Trophoblast cell (in vitro differentiated cells and primary cell): ENCODE measurements at regions not wholly inside any gene's neighbourhood (a gene's known extent, or its start where the extent isn't known, plus 50 kb on each side); places are given as distances from the start of the nearest gene placed in this dataset.

ENCODE experiments used
- DNase-seq, 2 donors: peaks; one replicate each; pipeline ENCODE4 v3.0.0-alpha.2; 2016
- H2AFZ ChIP-seq: 2 replicates; pipeline ENCODE4 v1.6.1; 2013; ENCODE audit warnings: low read length, moderate library complexity, mild to moderate bottlenecking; ENCODE audit not compliant: insufficient read depth, poor library complexity
- H2AK5ac ChIP-seq: 2 replicates; pipeline ENCODE4 v1.6.1; 2013; ENCODE audit warnings: mild to moderate bottlenecking, low read length
- H2BK120ac ChIP-seq: 2 replicates; pipeline ENCODE4 v1.6.1; 2013; ENCODE audit warnings: low read length, mild to moderate bottlenecking, moderate library complexity; ENCODE audit not compliant: insufficient read depth, poor library complexity
- H2BK12ac ChIP-seq: 2 replicates; pipeline ENCODE4 v1.6.1; 2013; ENCODE audit warnings: mild to moderate bottlenecking, low read length, moderate library complexity
- H2BK5ac ChIP-seq: 2 replicates; pipeline ENCODE4 v1.6.1; 2013; ENCODE audit warnings: low read length, low read depth, moderate library complexity, mild to moderate bottlenecking; ENCODE audit not compliant: poor library complexity
- H3K14ac ChIP-seq: 2 replicates; pipeline ENCODE4 v1.6.1; 2013; ENCODE audit warnings: mild to moderate bottlenecking, low read length
- H3K18ac ChIP-seq: 2 replicates; pipeline ENCODE4 v1.6.1; 2013; ENCODE audit warnings: mild to moderate bottlenecking, low read length
- H3K23ac ChIP-seq: 2 replicates; pipeline ENCODE4 v1.6.1; 2013; ENCODE audit warnings: low read length
- H3K27ac ChIP-seq: 2 replicates; pipeline ENCODE4 v1.5.1; 2013; ENCODE audit warnings: low read depth, mild to moderate bottlenecking, inconsistent platforms, low read length, moderate library complexity
- H3K27me3 ChIP-seq: 2 replicates; pipeline ENCODE4 v1.6.1; 2013; ENCODE audit warnings: inconsistent platforms, mild to moderate bottlenecking, low read length, moderate library complexity; ENCODE audit not compliant: insufficient read depth
- H3K36me3 ChIP-seq, 2 experiments: 1 replicate in 1 of 2; 2 replicates in 1 of 2; pipeline ENCODE4 v1.6.1; 2013; ENCODE audit warnings: low read length in 2 of 2, mild to moderate bottlenecking in 2 of 2, moderate library complexity in 1 of 2; ENCODE audit not compliant: insufficient read depth in 2 of 2, control insufficient read depth in 1 of 2
- H3K4ac ChIP-seq: 2 replicates; pipeline ENCODE4 v1.6.1; 2013; ENCODE audit warnings: low read depth, mild to moderate bottlenecking, low read length, moderate library complexity
- H3K4me1 ChIP-seq, 2 experiments: 1 replicate in 1 of 2; 2 replicates in 1 of 2; pipeline ENCODE4 v1.6.1; 2013; ENCODE audit warnings: low read length in 2 of 2, mild to moderate bottlenecking in 2 of 2, moderate library complexity in 1 of 2; ENCODE audit not compliant: insufficient read depth in 2 of 2, control insufficient read depth in 1 of 2
- H3K4me2 ChIP-seq: 2 replicates; pipeline ENCODE4 v1.6.1; 2013; ENCODE audit warnings: inconsistent platforms, mild to moderate bottlenecking, low read length, moderate library complexity
- H3K4me3 ChIP-seq: 2 replicates; pipeline ENCODE4 v1.5.1; 2013; ENCODE audit warnings: mild to moderate bottlenecking, low read depth, low read length, inconsistent platforms
- H3K79me1 ChIP-seq: one replicate; pipeline ENCODE4 v1.6.1; 2013; ENCODE audit warnings: low read length
- H3K79me2 ChIP-seq: 2 replicates; pipeline ENCODE4 v1.6.1; 2013; ENCODE audit warnings: low read length, mild to moderate bottlenecking; ENCODE audit not compliant: control insufficient read depth, insufficient read depth, poor library complexity
- H3K9ac ChIP-seq: 2 replicates; pipeline ENCODE4 v1.6.1; 2013; ENCODE audit warnings: mild to moderate bottlenecking, low read length
- H3K9me3 ChIP-seq: 2 replicates; pipeline ENCODE4 v1.6.1; 2013; ENCODE audit warnings: low read depth, mild to moderate bottlenecking, control low read depth, inconsistent platforms, low read length; ENCODE audit not compliant: insufficient read depth
- H4K12ac ChIP-seq: 2 replicates; pipeline ENCODE4 v1.6.1; 2013; ENCODE audit warnings: low read depth, mild to moderate bottlenecking, low read length, moderate library complexity
- H4K8ac ChIP-seq: 2 replicates; pipeline ENCODE4 v1.6.1; 2013; ENCODE audit warnings: low read depth, mild to moderate bottlenecking, low read length, moderate library complexity
- H4K91ac ChIP-seq: one replicate; pipeline ENCODE4 v1.6.1; 2013; ENCODE audit warnings: low read depth, mild to moderate bottlenecking, low read length, moderate library complexity
- WGBS: extraction: QIAGEN DNeasy Blood & Tissue Kit; methylation state at CpG from one replicate; pipeline ENCODE4 v1.1.7; 2013; ENCODE audit warnings: missing lambda C conversion rate; ENCODE audit not compliant: insufficient read length, insufficient coverage; ENCODE audit errors: extremely low coverage; 5-methylcytosine and 5-hydroxymethylcytosine counted together

DNA sequence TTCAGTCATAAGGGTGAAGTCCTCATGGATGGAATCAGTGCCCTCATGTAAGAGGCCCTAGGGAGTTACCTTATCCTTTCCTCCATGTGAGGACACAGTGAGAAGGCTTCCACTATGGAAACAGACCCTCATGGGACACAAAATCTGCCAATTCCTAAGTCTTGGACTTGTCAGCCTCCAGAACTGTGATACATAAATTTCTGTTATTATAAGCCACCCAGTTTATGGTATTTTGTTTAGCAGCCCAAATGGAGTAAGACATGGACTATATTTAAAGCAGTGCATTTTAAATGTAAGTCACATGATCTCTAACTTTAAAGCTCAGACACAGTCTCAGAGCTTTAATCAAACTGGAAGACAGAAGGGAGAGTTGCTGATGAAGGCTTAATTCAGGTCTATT, 619.8 kb upstream of the CHORDC1 start:
- Histone ChIP-seq H3K23ac (no peak overlapping the region), H3K4me1 (no peaks in the 10 kb centered on the region), H3K4me3 (no peak overlapping the region), H3K14ac (no peak overlapping the region), H3K27ac (no peak overlapping the region), H3K9ac (no peak overlapping the region), H3K18ac (no peak overlapping the region), H2AFZ (no peak overlapping the region), H4K91ac (no peak overlapping the region), H2BK12ac (no peak overlapping the region), H3K36me3 (no peaks in the 10 kb centered on the region), H3K9me3 (no peaks in the 10 kb centered on the region), H3K4me2 (no peak overlapping the region), H2BK5ac (no peak overlapping the region), H3K27me3 (no peaks in the 10 kb centered on the region), H4K12ac (no peak overlapping the region), H4K8ac (no peak overlapping the region), H3K79me2 (no peaks in the 10 kb centered on the region), H3K79me1 (no peaks in the 10 kb centered on the region), H3K4ac (no peak overlapping the region), H2BK120ac (no peak overlapping the region), H2AK5ac (no peak overlapping the region)
- no peak for DNase-seq

- DNase-seq = peak in 1 of 2 donors; percentile 79
- H3K27me3 ChIP-seq = no peaks in the 10 kb centered on the region
- no peak overlapping the region for H2BK5ac ChIP-seq
- no peak overlapping the region for H4K91ac ChIP-seq
- no peaks in the 10 kb centered on the region for H3K4me1 ChIP-seq
- H3K79me2 ChIP-seq = no peaks in the 10 kb centered on the region
- no peaks in the 10 kb centered on the region for H3K36me3 ChIP-seq
- no peaks in the 10 kb centered on the region for H3K79me1 ChIP-seq
- no CpG with 5 or more reads among the region's 2 CpGs for WGBS
- no peak overlapping the region for H2AK5ac ChIP-seq
- H2BK120ac ChIP-seq = no peak overlapping the region
- H2BK12ac ChIP-seq = no peak overlapping the region
- H3K9me3 ChIP-seq = no peaks in the 10 kb centered on the region
- no peak overlapping the region for H4K12ac ChIP-seq
- no peak overlapping the region for H3K23ac ChIP-seq
- no peak overlapping the region for H3K4me2 ChIP-seq
- no peak overlapping the region for H3K18ac ChIP-seq
- H3K4ac ChIP-seq = no peak overlapping the region
- no peak overlapping the region for H3K4me3 ChIP-seq
- no peak overlapping the region for H3K27ac ChIP-seq
- H3K9ac ChIP-seq = no peak overlapping the region
- no peak overlapping the region for H4K8ac ChIP-seq
- no peak overlapping the region for H3K14ac ChIP-seq
- no peak overlapping the region for H2AFZ ChIP-seq
Measured at GRCh38 chr11:90840071-90840470, 617.2 kb upstream of the CHORDC1 start.

GRCh38 chr11:90836031-90836430, 613.2 kb upstream of the CHORDC1 start:
- H3K9me3 ChIP-seq = no peaks in the 10 kb centered on the region
- no peak overlapping the region for H2BK12ac ChIP-seq
- H3K23ac ChIP-seq = no peak overlapping the region
- no peaks in the 10 kb centered on the region for H3K27me3 ChIP-seq
- no peaks in the 10 kb centered on the region for H3K79me2 ChIP-seq
- H3K36me3 ChIP-seq = no peaks in the 10 kb centered on the region
- no peak overlapping the region for H4K8ac ChIP-seq
- no peaks in the 10 kb centered on the region for H3K4me1 ChIP-seq
- no peak overlapping the region for H3K4ac ChIP-seq
- no peak overlapping the region for H3K4me2 ChIP-seq
- no peak overlapping the region for H2AFZ ChIP-seq
- H3K14ac ChIP-seq = no peak overlapping the region
- no peak overlapping the region for H3K27ac ChIP-seq
- H4K12ac ChIP-seq = no peak overlapping the region
- H3K9ac ChIP-seq = no peak overlapping the region
- no peaks in the 10 kb centered on the region for H3K79me1 ChIP-seq
- no peak overlapping the region for H2BK5ac ChIP-seq
- no peak overlapping the region for H4K91ac ChIP-seq
- H2AK5ac ChIP-seq = no peak overlapping the region
- DNase-seq = no peak
- H2BK120ac ChIP-seq = no peak overlapping the region
- no CpG with 5 or more reads among the region's 1 CpG for WGBS
- H3K4me3 ChIP-seq = no peak overlapping the region
- no peak overlapping the region for H3K18ac ChIP-seq

DNA sequence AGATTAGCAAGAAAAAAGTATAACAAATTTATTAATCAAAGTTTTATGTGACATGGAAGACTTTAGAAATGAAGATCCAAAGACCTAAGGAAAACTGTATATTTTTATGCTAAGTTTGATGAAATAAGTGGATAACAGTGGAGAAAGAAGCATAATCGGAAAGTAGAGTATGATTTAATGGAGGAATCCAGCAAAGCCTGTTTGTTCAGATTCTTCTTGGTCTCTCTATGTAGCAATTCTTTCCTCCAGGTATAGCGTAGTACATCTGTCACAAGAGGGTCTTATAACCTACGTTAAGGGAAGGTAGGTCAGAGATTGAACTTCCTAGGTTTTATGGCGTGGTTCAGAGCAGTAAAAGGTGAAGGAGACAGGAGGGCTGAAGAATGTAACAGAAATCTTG, 600.6 kb upstream of the CHORDC1 start:
- Histone ChIP-seq H2AFZ (no peak overlapping the region), H2BK5ac (no peak overlapping the region), H3K4me3 (no peak overlapping the region), H3K4me1 (peaks cover 0 to 2% of the 10 kb centered on the region in 2 experiments), H4K8ac (no peak overlapping the region), H4K91ac (no peak overlapping the region), H3K79me1 (no peaks in the 10 kb centered on the region), H2AK5ac (no peak overlapping the region), H4K12ac (no peak overlapping the region), H3K18ac (no peak overlapping the region), H3K27ac (peak overlapping the region; percentile 58), H3K36me3 (no peaks in the 10 kb centered on the region), H3K79me2 (no peaks in the 10 kb centered on the region), H3K4ac (no peak overlapping the region), H3K14ac (no peak overlapping the region), H3K23ac (no peak overlapping the region), H3K27me3 (no peaks in the 10 kb centered on the region), H3K9ac (no peak overlapping the region), H2BK120ac (no peak overlapping the region), H3K9me3 (no peaks in the 10 kb centered on the region), H3K4me2 (peak overlapping the region; percentile 12), H2BK12ac (no peak overlapping the region)
- WGBS = no CpG with 5 or more reads among the region's 4 CpGs
- peak; percentile 42 to 92 for DNase-seq
